ENCODE measurements at regions not wholly inside any gene's neighbourhood (a gene's known extent, or its start where the extent isn't known, plus 50 kb on each side); places are given as distances from the start of the nearest gene placed in this dataset.
"Not testable (repeated sequence)": the region's sequence is repeated elsewhere in the genome, so short reads cannot be mapped to it uniquely, and the experiment has no call there.

DNA sequence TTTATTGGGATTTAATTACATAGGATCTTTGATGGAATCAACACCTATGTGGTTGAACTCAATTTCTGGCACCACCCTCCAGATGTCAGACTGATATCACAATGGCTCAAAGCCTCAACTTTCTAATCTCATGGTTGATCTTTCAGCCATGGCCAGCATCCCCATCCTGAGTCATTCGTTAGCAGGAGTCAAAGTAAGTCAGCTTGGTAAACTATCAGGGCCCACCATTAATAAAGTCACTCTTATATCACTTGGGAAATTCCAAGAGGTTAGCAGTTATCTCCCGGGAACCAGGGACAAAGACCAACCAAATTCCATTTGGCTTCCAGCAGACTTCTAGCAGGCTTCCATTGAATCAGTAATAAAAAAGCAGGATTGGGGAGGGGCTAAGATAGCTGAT is 50.7 kb upstream of the TNFSF4 start:
- DNase-seq (ENCODE audit: low spot score) (no peak), FAIRE-seq (no peak)

DNA sequence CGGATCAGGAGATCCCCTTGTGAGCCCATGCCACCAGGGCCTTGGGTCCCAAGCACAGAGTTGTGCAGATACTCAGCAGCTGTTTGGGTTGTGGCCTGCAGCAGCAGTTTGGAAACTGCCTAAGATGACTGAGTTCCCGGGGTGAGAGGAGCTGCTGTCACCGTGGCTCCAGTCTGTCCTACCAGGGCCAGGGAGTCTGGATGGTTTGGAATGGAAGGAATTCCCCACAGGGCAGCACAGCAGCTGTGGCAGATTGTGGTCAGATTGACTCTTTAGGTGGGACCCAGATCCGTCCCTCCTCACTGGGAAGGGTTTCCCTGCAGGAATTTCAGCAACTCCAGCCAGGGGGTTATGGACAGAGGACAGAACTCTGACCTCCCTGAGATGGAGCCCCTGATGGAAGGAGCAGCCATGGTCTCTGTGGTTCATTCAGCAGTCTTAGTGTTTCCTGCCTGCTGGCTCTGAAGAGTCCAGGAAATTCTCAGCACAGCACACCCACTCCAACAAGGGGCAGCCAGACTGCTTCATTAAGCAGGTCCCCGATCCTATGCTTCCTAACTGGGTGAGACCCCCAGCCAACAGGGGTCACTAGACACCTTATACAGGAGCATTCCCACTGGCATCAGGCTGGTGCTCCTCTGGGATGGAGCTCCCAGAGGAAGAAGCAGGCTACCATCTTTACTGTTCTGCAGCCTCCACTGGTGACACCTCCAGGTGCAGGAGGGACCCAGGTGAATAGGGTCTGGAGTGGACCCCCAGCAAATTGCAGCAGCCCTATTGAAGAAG is 51.5 kb upstream of the TNFSF4 start:
- DNase-seq (ENCODE audit: low spot score) (no peak), FAIRE-seq (no peak)

DNA sequence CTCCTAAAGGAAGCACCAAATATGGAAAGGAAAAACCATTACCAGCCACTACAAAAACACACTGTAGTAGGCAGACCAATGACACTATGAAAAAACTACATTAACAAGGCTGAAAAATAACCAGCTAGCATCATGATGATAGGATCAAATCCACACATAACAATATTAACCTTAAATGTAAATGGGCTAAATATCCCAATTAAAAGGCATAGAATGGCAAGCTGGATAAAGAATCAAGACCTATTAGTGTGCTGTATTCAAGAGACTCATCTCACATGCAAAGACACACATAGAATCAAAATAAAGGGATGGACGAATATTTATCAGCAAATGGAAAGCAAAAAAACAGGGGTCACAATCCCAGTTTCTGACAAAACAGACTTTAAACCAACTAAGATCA is 53.2 kb upstream of the TNFSF4 start:
- peak; percentile 13 for FAIRE-seq
- not testable (repeated sequence) for DNase-seq (ENCODE audit: low spot score)

DNA sequence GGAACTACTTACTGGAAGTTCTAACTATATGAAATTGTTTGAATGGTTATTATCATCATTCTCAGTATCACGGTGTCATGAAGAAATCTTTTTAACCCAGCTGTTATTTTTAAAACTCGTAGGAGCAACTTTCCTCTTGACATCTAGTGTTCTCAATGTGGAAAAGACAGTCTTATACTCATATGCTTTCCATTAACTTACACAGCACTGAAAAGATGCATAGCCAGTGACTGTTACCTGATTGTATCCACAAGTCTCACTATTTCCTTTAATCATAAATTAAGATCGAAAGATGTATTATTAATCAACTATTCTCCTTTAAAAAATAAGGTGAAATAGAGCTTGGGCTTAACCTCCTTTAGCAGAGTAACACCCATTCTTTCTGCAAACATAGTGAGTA is 59.7 kb upstream of the TNFSF4 start:
- no peak for DNase-seq (ENCODE audit: low spot score)
- no peak for FAIRE-seq

DNA sequence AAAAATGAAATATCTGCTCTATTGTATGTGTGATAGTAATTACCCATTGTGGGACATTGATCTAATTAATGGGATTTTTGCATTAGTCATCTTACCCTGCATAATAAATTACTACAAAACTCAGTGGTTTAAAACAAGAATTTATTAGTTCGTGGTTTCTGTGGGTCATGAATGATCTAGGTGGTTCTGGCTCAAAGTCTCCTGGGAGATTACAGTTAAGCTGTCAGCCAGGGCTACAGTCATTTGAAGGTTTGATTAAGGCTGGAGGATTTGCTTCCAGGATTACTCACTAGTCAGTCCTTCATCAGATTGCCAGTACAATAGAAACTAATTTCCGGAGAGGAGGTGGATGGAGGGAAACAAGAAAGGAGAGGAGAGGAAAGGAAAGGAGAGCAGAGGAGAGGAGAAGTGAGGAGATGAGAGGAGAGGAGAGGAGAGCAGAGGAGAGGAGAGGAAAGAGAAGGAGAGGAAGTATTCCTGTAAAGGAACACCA is 60.4 kb upstream of the TNFSF4 start:
- peak; percentile 32 for DNase-seq (ENCODE audit: low spot score)
- peak; percentile 58 for FAIRE-seq

DNA sequence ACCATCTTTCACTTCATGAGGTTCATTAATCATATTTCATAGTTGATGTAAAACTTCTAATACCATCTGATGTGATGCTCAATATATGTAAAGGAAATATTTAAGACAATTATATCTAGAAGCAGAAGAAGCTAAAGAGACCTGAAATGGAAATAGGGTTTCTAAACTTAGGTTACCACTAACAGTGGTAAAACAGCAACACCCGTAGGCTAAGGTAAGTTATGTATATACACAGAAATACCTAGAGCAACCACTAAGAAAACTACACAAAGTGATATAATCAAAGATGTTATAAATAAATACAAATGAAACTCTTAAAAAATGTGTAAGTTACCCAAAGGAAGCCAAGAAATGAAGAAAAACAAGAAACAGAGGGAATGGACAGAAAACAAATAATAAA is 61.1 kb upstream of the TNFSF4 start:
- FAIRE-seq = no peak

DNA sequence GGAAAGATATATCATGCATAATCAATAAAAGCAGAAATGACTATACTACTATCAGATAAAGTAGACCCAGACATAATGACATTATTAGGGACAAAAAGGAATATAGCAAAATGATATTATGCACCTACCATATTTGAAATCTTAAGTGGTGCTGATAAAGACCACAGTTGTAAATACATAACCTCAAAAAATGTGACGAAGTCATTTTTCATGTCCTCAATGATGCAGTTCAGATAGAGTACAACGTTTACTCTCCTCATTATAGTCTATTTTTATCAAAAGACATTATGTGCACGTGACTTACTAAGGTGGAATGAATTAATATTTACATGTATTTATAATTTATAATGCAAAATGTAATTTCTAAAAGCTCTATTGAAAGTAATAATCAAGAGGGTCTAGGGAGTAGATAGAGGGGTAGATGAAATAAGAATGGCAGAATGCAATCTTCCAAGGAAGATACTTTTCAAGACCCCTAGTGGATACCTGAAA is 61.7 kb upstream of the TNFSF4 start:
- FAIRE-seq = no peak

More for the DNA sequence above, 61.1 kb upstream of the TNFSF4 start:
- no peak for DNase-seq (ENCODE audit: low spot score)

DNA sequence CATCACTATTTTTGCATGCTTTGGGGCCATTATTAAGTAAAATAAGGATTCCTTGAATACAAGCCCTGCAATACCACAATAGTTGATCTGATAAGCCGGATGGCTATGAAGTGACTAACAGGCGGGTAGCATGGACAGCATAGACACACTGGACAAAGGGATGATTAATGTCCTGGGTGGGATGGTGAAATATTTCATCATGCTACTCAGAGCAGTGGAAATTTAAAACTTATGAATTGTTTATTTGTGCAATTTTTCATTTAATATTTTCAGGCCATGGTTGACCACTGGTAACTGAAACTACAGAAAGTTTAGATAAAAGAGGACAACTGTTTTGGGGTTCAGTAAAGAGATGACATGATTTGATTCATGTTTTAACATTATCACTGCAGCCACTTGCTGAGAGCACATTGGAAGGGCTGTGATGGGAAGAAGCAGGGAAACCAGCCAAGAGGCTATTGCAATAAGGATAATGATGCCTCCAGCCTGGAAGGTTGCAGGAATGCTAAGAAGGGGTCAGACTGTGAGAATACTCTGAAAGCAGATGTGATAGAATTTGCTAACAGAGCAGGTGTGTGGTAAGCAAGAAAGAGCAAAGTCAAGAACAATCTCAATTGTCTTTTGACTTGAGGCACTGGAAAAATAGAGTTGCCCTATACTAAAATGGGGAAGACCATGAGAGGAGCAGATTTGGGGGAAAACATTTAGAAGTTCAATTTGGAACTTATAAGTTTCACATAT is 62.5 kb upstream of the TNFSF4 start:
- DNase-seq (ENCODE audit: low spot score) (peak; percentile 57), FAIRE-seq (peak; percentile 53)

More for the DNA sequence above, 61.7 kb upstream of the TNFSF4 start:
- no peak for DNase-seq (ENCODE audit: low spot score)

DNA sequence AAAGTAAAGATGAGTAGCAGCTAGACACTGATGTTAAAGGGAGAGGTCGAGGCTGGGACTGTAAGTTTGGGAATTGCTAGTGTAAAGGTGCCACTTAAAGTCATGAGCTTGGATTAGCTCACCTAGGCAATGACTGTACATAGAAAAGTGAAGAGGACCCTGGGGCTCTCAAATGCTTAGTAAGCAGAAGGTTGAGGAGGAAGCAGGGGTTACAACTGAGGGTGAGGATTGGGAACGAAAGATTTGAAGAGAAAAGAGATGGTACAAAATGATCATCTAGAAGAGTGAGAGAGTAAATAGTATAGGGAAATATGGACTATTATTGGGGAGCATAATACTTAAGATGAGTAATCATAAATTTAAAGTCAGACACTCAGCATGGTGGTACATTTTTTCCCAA is 63.1 kb upstream of the TNFSF4 start:
- DNase-seq (ENCODE audit: low spot score) (no peak), FAIRE-seq (no peak)

DNA sequence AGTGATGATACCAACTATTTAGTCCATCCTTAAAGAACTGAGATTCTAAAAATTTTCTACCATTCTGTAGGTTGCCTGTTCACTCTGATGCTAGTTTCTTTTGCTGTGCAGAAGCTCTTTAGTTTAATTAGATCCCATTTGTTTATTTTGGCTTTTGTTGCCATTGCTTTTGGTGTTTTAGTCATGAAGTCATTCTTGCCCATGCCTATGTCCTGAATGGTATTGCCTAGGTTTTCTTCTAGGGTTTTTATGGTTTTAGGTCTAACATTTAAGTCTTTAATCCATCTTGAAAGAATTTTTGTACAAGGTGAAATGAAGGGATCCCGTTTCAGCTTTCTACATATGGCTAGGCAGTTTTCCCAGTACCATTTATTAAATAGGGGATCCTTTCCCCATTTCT is 63.9 kb upstream of the TNFSF4 start:
- FAIRE-seq; DNase-seq (ENCODE audit: low spot score): not testable (repeated sequence)

DNA sequence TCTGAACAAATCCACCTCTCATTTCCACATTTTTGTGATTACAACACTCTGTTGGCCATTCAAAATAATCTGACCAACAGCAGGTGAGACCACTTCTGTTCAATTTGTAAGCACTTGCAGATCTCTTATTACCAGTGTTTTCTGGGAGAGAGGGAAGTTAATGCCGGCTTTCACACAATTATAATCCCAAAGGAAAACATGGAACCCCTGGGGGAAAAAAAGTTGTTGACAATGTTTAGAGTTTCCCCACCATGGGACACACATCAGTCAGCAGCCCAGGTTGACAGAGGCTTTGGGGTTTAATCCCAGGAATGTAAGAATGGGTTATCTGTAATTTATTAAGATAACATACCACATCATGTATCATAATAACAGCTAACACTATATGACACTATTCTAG is 68.4 kb upstream of the TNFSF4 start:
- FAIRE-seq (no peak), DNase-seq (ENCODE audit: low spot score) (no peak)

DNA sequence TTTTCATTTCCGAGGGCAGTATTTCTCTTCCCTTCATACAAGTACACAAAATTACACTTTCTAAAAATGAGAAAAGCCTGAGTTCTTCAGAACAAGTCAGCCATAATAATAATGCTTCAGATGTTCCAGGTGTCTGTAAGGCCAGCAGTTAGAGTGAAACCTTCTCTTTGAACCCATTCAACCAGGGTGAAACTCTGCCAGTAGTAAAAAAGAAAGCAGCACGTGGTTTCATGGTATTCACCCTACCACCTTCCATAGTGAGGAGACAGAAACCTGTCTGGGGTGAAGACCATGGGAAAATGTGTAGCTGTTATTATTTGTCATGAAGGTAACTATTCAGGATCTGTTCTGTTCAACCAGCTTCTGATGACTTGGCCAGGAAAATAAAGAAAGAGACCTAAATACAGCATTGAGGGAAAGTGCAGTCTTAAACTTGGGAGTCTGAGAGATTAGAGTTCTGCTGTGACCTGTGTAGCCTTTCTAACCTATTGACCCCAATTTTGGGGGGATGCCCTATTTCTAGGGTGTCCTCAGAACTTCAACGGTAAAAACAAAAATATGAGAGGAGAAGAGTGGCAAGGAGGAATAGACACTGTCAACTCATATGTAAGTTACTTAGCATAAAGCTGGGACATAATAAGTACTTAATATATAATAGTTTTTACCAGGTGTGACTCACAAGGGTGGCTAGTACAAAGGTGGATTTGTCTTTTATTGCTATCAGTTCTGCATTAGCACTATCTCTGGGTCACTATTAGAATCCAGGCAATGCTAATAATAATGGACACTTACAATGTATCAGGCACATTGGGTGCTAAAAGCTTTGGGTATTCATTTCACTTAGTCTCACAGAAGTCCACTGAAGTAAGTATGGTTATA is 70.0 kb upstream of the TNFSF4 start:
- FAIRE-seq (no peak), DNase-seq (ENCODE audit: low spot score) (no peak)

DNA sequence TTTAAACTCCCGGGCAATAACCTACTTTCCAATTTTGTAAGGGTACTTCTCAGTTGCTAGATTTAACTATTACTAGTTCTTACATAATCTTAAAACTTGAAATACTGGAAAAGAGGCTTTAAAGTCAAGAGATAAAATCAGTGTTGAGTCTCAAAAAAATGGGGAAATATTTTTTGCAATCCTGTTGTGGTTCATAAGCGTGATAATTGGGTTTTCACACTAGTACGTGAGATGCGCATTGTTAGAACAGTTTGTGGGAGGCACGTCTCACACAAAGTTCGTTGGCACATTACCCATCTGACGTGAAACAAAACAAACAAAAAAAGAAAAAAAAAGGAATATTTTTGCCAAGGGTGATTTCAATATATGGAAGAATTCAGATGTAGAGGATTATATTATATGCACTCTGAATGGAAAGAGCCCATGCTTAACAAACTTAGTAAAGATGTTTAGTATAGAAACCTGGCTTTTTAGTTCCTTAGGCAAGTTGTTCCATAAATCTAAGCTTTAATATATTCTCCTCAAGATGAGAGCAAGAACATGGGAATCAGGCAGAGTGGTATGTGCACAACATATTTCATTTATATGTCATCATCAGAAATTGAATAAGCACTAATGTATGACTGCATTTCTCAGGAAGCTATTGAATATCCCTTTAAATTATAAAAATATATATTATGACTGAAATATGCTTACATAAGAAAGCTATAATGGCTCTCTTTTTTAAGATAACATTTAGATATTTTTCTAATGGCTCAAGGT is 73.9 kb upstream of the TNFSF4 start:
- FAIRE-seq = no peak

DNA sequence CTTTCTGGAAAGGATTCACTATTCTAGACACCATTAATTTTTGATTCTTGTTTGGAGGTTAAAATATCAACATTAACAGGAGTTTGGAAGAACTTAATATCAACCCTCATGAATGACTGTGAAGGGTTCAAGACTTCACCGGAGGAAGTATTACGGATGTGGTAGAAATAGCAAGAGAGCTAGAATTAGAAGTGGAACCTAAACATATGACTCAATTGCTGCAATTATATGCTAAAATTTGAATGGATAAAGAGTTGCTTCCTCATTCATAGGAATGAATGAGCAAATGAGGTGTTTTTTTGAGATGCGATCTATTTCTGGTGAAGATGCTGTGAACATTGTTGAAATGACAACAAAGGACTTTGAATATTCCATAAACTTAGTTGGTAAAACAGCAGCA is 77.9 kb upstream of the TNFSF4 start:
- DNase-seq (ENCODE audit: low spot score) (no peak), FAIRE-seq (no peak)

More for the DNA sequence above, 73.9 kb upstream of the TNFSF4 start:
- DNase-seq (ENCODE audit: low spot score) = no peak

DNA sequence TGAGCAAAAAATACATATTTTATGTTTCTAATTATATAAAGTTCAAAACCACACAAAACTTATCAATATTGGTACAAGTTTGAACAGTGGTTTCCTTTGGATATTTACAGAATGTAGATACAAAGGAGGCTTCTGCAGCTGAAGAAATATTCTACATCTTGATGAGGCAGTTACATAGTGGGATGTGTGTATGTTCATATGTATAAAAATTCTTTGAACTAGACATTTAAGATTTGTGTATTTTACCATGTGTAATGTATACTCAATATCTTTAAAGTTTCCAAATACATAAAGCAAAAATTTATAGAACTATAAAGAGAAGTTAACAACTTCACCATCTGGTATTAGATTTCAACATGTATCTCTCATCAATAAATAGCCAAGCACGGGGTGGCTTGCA is 80.7 kb upstream of the TNFSF4 start:
- FAIRE-seq (no peak), DNase-seq (ENCODE audit: low spot score) (no peak)

DNA sequence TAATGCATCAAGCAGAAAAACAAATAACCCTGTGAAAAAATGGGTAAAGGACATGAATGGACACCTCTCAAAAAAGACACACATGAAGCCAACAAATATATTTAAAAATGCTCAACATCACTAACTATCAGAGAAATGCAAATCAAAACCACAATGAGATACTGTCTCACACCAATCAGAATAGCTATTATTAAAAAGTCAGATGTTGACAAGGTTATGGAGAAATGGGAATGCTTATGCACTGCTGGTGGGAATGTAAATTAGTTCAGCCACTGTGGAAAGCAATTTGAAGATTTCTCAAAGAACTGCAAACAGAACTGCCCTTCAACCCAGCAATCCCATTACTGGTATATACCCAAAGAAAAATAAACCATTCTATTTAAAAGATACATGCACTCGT is 86.6 kb upstream of the TNFSF4 start:
- DNase-seq (ENCODE audit: low spot score) (no peak), FAIRE-seq (no peak)

DNA sequence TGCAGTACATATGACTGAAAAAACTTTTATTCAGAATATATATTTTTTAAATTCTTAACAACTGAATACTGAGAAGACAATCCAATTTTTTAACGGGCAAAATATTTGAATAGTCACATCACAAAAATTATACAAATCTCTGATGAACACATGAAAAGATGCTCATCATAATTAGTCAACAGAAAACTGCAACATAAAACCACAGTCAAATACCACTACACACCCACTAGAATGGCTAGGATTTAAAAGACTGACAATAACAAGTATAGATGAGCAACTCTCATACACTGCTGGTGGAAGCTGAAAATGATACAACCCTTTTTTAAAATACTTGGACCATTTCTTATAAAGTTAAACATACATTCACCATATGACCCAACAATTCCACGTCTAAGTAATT is 87.7 kb upstream of the TNFSF4 start:
- DNase-seq (ENCODE audit: low spot score) (no peak), FAIRE-seq (no peak)

DNA sequence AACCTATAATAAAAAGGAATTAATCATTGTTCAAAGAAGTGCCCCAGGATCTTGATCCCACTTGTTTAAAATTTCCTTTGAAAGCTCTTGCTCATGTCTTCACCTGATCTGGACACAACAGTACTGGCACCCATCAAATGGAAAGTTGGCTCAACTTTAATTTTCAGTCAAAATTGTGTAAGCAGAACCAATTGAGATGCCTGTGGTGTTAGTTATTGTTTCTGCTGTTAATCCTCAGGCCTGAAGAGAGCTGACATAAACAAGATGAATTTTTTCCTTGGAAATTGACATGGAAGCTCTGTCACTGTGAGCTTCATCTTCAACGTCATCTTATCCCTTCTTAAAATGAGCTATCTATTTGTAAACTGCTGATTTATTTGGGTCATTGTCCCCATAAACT is 88.3 kb upstream of the TNFSF4 start:
- DNase-seq (ENCODE audit: low spot score) (no peak), FAIRE-seq (no peak)

DNA sequence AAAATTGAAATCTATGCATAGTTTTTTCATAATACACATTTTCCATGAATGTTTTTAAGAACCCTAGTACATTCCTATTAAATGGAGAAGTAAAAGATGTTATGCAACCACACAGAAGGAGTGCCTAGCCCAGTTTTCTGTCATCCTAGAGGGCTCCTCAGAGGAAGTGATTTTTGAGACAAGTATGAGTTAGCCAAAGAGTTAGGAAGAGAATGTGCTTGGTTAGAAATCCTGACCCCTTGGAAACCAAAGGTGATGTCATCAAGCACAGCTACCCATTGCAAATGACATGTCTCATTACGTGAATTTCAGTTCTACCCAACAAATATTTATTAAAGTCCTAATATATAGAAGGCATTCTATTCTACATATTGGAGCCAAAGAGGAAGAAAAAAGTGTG is 88.9 kb upstream of the TNFSF4 start:
- DNase-seq (ENCODE audit: low spot score) (no peak), FAIRE-seq (no peak)

DNA sequence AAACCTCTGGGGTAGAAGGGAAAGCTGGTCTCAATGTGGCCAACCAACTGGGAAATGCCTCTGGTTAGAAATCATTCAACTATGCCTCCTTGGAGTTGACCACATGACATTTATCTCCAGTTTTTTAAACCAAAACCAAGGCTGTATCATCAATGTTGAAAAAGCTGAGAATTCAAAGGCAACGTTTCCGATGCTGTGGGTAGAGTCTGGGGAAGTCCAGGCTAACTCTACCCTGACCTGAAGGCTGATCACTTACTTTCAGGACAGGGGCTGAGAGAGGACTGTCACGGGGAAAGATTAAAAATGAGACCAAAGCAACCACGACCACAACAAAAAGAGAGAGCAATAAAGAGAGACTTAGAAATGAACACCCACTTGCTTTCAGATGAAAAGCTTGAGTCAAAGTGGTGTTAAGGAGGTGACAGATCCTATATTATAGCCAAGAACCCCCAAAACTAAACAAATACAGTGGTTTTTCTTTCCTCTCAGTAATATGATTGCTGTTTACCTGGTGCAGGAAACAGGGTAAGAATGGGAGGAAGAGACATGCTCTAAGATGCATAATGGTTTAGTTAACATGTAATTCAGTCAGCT is 90.8 kb upstream of the TNFSF4 start:
- DNase-seq (ENCODE audit: low spot score) (no peak), FAIRE-seq (no peak)
